ENCODE measurements at regions not wholly inside any gene's neighbourhood (a gene's known extent, or its start where the extent isn't known, plus 50 kb on each side); places are given as distances from the start of the nearest gene placed in this dataset.

DNA sequence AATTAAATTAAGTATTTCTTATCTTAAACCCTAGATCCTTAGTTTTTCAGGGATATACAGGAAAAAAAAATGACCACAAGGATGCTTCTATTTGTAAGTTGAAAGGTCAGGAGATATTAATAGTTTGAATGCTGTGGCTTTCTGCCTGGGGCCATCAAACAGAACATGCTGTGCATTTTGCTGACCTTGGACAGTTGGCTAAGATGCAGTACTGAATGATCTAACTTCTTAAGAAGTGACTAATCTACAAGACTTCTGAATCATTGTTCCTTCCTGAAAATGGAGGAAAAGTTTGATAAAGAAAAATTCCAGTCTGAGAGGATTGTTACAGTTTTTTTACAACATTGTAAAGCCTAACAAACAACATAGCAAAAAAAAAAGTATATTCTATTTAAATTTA, 237.8 kb upstream of the JADE1 start:
- no peaks in the 10 kb centered on the region for H3K9me3 ChIP-seq
- peak in 1 of 2 donors; percentile 36 for DNase-seq
- TF ChIP-seq POLR2AphosphoS5 (IDR thresholded peaks at IDR 0.05) (peak in 1 of 2 donors; percentile 72), EP300 (IDR thresholded peaks at IDR 0.05) (peak in 2 of 4 donors; percentile 43 to 46), POLR2A (IDR thresholded peaks at IDR 0.05) (no peak)
- TF ChIP-seq, protein P1, sequence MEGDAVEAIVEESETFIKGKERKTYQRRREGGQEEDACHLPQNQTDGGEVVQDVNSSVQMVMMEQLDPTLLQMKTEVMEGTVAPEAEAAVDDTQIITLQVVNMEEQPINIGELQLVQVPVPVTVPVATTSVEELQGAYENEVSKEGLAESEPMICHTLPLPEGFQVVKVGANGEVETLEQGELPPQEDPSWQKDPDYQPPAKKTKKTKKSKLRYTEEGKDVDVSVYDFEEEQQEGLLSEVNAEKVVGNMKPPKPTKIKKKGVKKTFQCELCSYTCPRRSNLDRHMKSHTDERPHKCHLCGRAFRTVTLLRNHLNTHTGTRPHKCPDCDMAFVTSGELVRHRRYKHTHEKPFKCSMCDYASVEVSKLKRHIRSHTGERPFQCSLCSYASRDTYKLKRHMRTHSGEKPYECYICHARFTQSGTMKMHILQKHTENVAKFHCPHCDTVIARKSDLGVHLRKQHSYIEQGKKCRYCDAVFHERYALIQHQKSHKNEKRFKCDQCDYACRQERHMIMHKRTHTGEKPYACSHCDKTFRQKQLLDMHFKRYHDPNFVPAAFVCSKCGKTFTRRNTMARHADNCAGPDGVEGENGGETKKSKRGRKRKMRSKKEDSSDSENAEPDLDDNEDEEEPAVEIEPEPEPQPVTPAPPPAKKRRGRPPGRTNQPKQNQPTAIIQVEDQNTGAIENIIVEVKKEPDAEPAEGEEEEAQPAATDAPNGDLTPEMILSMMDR (IDR thresholded peaks at IDR 0.05): no peak
- no peaks in the 10 kb centered on the region for H3K27me3 ChIP-seq
- peak in 1 of 2 donors; percentile 81 for ATAC-seq (ENCODE audit: low FRiP score in 2 of 2)
- peak overlapping the region in 3 of 4 donors; percentile 44 to 52 (median 44) for H3K27ac ChIP-seq
- no peak overlapping the region for H3K4me3 ChIP-seq
- H3K36me3 ChIP-seq: no peaks in the 10 kb centered on the region
- H3K4me1 ChIP-seq: peaks cover 21 to 40% (median 21%) of the 10 kb centered on the region in 4 donors

DNA sequence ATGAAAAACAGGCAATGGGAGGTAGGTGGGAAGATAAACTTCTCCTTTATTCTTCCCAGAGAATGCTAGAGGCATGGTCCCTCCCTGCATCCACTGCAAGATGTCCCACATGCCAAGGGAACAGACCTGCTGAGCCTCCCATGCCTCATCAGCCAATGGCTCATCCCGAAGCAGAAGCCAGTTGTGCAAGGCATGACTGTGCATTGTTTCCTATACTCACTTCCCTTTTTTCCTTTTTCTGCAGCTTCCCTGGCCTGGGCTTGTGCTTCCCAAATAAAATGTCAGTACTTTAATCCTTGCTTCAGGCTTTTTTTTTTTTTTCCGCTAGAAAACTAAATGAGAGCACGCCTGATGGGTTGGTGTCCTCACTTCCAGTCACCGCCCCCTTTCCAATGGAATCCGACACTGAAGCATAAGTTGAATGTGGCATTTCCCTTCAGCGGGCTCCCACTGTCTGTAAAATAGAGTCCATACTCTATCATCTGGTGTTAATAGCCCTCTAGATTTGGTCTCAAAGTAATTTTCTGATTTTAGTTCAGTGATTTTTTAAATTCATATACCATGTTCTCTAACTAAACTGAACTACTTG, 239.0 kb upstream of the JADE1 start:
- peak overlapping the region in 1 of 4 donors; percentile 12 for H3K27ac ChIP-seq
- H3K4me3 ChIP-seq: no peak overlapping the region
- 79 to 90% methylated on average over 6 of the region's 6 CpGs for WGBS, 2 donors
- TF ChIP-seq POLR2A (IDR thresholded peaks at IDR 0.05) (no peak), POLR2AphosphoS5 (IDR thresholded peaks at IDR 0.05) (peak; percentile 34 to 41)
- DNase-seq (peak in 1 of 2 donors; percentile 71), ATAC-seq (ENCODE audit: low FRiP score in 2 of 2) (peak; percentile 15 to 67)
- no peaks in the 10 kb centered on the region for H3K9me3 ChIP-seq
- no peaks in the 10 kb centered on the region for H3K36me3 ChIP-seq
- H3K27me3 ChIP-seq: no peaks in the 10 kb centered on the region
- H3K4me1 ChIP-seq: peaks cover 21 to 45% (median 21%) of the 10 kb centered on the region in 4 donors

DNA sequence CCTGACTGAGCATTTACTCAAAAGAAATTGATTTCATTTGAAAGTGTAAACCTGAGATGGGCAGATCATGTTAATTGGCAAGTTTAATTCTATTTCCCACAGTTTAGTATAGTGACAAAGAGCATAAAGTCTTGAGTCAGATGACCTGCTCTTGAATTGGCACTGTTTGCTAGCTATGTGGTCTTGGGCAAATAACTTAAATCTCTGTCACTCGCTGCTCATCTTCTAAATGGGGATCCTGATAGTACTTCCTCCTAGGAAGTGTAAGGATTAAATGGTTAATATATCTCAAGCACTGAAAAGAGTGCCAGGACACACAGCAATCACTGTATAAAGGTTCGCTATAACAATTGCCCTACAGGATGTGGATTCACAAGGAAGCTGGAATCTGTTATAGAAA, 242.8 kb upstream of the JADE1 start:
- Histone ChIP-seq H3K27me3 (no peaks in the 10 kb centered on the region), H3K4me1 (peaks cover 7 to 24% (median 10%) of the 10 kb centered on the region in 4 donors), H3K36me3 (no peaks in the 10 kb centered on the region), H3K27ac (no peak overlapping the region), H3K4me3 (no peak overlapping the region), H3K9me3 (no peaks in the 10 kb centered on the region)
- WGBS, 2 donors: 84 to 88% methylated on average over 2 of the region's 2 CpGs
- TF ChIP-seq POLR2A (IDR thresholded peaks at IDR 0.05): no peak
- no peak for TF ChIP-seq POLR2AphosphoS5 (IDR thresholded peaks at IDR 0.05)
- no peak for TF ChIP-seq EP300 (IDR thresholded peaks at IDR 0.05)
- TF ChIP-seq, protein P1 (IDR thresholded peaks at IDR 0.05): no peak
- no peak for ATAC-seq (ENCODE audit: low FRiP score in 2 of 2)
- no peak for DNase-seq

DNA sequence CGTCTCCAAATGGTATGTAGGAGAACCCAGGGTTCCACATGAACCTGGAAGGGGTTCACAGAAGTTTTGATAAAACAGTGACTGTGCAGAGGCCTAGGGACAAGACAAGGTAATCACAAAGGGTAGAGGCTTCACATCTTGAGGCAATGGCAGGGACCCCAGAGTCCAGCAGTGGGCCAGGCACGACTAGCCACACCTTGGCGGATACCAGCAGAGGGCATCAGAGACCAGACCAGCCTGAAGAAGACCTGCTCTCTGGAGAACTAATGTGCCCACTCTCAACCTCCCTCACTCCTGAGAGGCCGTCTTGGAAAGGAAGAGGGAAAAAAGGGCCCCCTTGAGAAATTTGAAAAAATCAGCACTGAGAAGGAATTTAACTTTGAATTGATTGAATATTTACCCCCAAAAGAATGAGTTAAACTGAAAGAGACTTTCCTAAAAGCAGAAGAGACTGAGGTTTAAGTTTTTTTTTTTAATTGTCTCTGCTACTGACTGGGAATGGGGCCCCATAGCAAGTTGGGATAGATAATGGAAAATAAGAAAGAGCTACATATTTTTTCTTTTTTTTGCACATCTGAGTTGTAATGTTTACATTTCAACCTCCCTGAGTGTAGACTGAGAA, 243.8 kb upstream of the JADE1 start:
- no peak overlapping the region for H3K4me3 ChIP-seq
- H3K4me1 ChIP-seq: peaks cover 5 to 18% (median 9%) of the 10 kb centered on the region in 4 donors
- no peaks in the 10 kb centered on the region for H3K9me3 ChIP-seq
- no peak for ATAC-seq (ENCODE audit: low FRiP score in 2 of 2)
- no peaks in the 10 kb centered on the region for H3K27me3 ChIP-seq
- TF ChIP-seq, protein P1 (IDR thresholded peaks at IDR 0.05): peak in 5 of 6 experiments; percentile 18 to 53 (median 39)
- TF ChIP-seq POLR2A (IDR thresholded peaks at IDR 0.05) (no peak), POLR2AphosphoS5 (IDR thresholded peaks at IDR 0.05) (no peak), EP300 (IDR thresholded peaks at IDR 0.05) (no peak)
- WGBS, 2 donors: 62 to 67% methylated on average over 4 of the region's 4 CpGs
- no peak overlapping the region for H3K27ac ChIP-seq
- H3K36me3 ChIP-seq: no peaks in the 10 kb centered on the region
- peak in 1 of 2 donors; percentile 41 for DNase-seq

DNA sequence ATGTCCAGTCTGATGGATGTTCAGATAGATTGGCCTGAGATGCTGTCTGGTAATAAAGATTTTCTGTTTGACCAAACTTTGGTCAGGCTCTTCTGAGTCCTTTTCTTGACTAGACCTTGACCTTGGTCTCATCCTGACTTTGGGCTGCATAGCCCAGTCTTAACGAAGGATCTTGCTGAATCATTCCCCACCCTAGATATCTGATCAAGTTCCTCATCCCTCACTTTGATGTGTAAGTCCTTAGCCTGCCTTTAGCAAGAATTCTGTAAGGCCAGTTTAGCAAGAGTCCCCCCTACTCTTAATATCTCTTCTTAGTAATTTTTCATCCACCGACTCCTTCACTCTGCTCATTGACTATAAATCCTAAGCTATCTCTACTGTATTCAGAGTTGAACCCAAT, 244.4 kb upstream of the JADE1 start:
- TF ChIP-seq EP300 (IDR thresholded peaks at IDR 0.05): no peak
- TF ChIP-seq POLR2A (IDR thresholded peaks at IDR 0.05): no peak
- TF ChIP-seq POLR2AphosphoS5 (IDR thresholded peaks at IDR 0.05): no peak
- TF ChIP-seq, protein P1 (IDR thresholded peaks at IDR 0.05): no peak
- H3K27ac ChIP-seq: no peak overlapping the region
- H3K4me1 ChIP-seq: peaks cover 5 to 13% (median 9%) of the 10 kb centered on the region in 4 donors
- ATAC-seq (ENCODE audit: low FRiP score in 2 of 2): no peak
- 67 to 76% methylated on average over 2 of the region's 2 CpGs for WGBS, 2 donors
- no peak overlapping the region for H3K4me3 ChIP-seq
- no peaks in the 10 kb centered on the region for H3K27me3 ChIP-seq
- H3K36me3 ChIP-seq: no peaks in the 10 kb centered on the region
- DNase-seq: no peak
- H3K9me3 ChIP-seq: no peaks in the 10 kb centered on the region

All from upper lobe of left lung (tissue), 6 donors.